H9 (cell line): ENCODE measurements at regions not wholly inside any gene's neighbourhood (a gene's known extent, or its start where the extent isn't known, plus 50 kb on each side); places are given as distances from the start of the nearest gene placed in this dataset.

Source experiments
- DNase-seq: peaks from one replicate; pipeline ENCODE4 v3.0.0-alpha.2; 2017
- H2AFZ ChIP-seq: one replicate; pipeline ENCODE4 v1.6.1; 2013; ENCODE audit warnings: mild to moderate bottlenecking, low read length, control low read depth, moderate library complexity
- H2AK5ac ChIP-seq: 2 replicates; pipeline ENCODE4 v1.6.1; 2013; ENCODE audit warnings: low read length, control low read depth, mixed read lengths; ENCODE audit not compliant: insufficient read length
- H2BK120ac ChIP-seq: one replicate; pipeline ENCODE4 v1.6.1; 2013; ENCODE audit warnings: low read depth, mild to moderate bottlenecking, low read length, control low read depth, inconsistent platforms; ENCODE audit not compliant: poor library complexity, severe bottlenecking
- H2BK12ac ChIP-seq: 2 replicates; pipeline ENCODE4 v1.6.1; 2013; ENCODE audit warnings: low read length, control low read depth, mixed read lengths, low read depth; ENCODE audit not compliant: insufficient read length
- H2BK15ac ChIP-seq: 2 replicates; pipeline ENCODE4 v1.6.1; 2013; ENCODE audit warnings: low read depth, low read length, control low read depth
- H2BK20ac ChIP-seq: one replicate; pipeline ENCODE4 v1.6.1; 2013; ENCODE audit warnings: low read depth, mild to moderate bottlenecking, low read length, control low read depth, inconsistent platforms; ENCODE audit not compliant: poor library complexity, severe bottlenecking
- H2BK5ac ChIP-seq: 2 replicates; pipeline ENCODE4 v1.6.1; 2013; ENCODE audit warnings: low read length, control low read depth, mixed read lengths; ENCODE audit not compliant: insufficient read length
- H3K14ac ChIP-seq: 2 replicates; pipeline ENCODE4 v1.6.1; 2013; ENCODE audit warnings: low read length, control low read depth; ENCODE audit not compliant: insufficient read depth
- H3K18ac ChIP-seq: 2 replicates; pipeline ENCODE4 v1.6.1; 2013; ENCODE audit warnings: low read depth, mild to moderate bottlenecking, mixed read lengths, low read length, control low read depth; ENCODE audit not compliant: insufficient read length
- H3K23ac ChIP-seq: 2 replicates; pipeline ENCODE4 v1.6.1; 2013; ENCODE audit warnings: low read length, control low read depth, mixed read lengths, low read depth; ENCODE audit not compliant: insufficient read length
- H3K23me2 ChIP-seq: 2 replicates; pipeline ENCODE4 v1.6.1; 2013; ENCODE audit warnings: low read depth, mild to moderate bottlenecking, mixed read lengths, low read length, control low read depth; ENCODE audit not compliant: insufficient read length, poor library complexity, severe bottlenecking
- H3K27ac ChIP-seq: 2 replicates; pipeline ENCODE4 v1.5.1; 2013; ENCODE audit warnings: low read length, control low read depth, mixed read lengths, low read depth; ENCODE audit not compliant: insufficient read length
- H3K27me3 ChIP-seq: 2 replicates; pipeline ENCODE4 v1.6.1; 2013; ENCODE audit warnings: low read length, control low read depth, inconsistent platforms; ENCODE audit not compliant: insufficient read depth
- H3K4ac ChIP-seq: 2 replicates; pipeline ENCODE4 v1.6.1; 2013; ENCODE audit warnings: low read depth, mild to moderate bottlenecking, control low read depth, inconsistent platforms, low read length, moderate library complexity
- H3K4me1 ChIP-seq: 2 replicates; pipeline ENCODE4 v1.6.1; 2013; ENCODE audit warnings: low read length, control low read depth, inconsistent platforms; ENCODE audit not compliant: insufficient read depth
- H3K4me2 ChIP-seq: 2 replicates; pipeline ENCODE4 v1.6.1; 2013; ENCODE audit warnings: low read length, control low read depth, mixed read lengths; ENCODE audit not compliant: insufficient read length, insufficient read depth
- H3K56ac ChIP-seq: 2 replicates; pipeline ENCODE4 v1.6.1; 2013; ENCODE audit warnings: low read depth, mild to moderate bottlenecking, mixed read lengths, low read length, control low read depth; ENCODE audit not compliant: insufficient read length
- H3K79me1 ChIP-seq: 2 replicates; pipeline ENCODE4 v1.6.1; 2013; ENCODE audit warnings: low read depth, mild to moderate bottlenecking, moderate library complexity, low read length, control low read depth, inconsistent platforms; ENCODE audit not compliant: insufficient read depth, poor library complexity, severe bottlenecking
- H3K79me2 ChIP-seq: 2 replicates; pipeline ENCODE4 v1.6.1; 2013; ENCODE audit warnings: low read length, control low read depth, inconsistent platforms; ENCODE audit not compliant: insufficient read depth
- H3K9ac ChIP-seq: 2 replicates; pipeline ENCODE4 v1.6.1; 2013; ENCODE audit warnings: low read length, control low read depth, mixed read lengths; ENCODE audit not compliant: insufficient read length; ENCODE audit errors: extremely low read depth
- H3K9me3 ChIP-seq: one replicate; pipeline ENCODE4 v1.6.1; 2013; ENCODE audit warnings: low read depth, low read length, inconsistent platforms; ENCODE audit not compliant: control insufficient read depth
- H3T11ph ChIP-seq: one replicate; pipeline ENCODE4 v1.6.1; 2013; ENCODE audit warnings: mild to moderate bottlenecking, low read length, control low read depth, inconsistent platforms
- H4K20me1 ChIP-seq: one replicate; pipeline ENCODE4 v1.6.1; 2013; ENCODE audit not compliant: control insufficient read depth, insufficient read length, insufficient read depth
- H4K5ac ChIP-seq: 2 replicates; pipeline ENCODE4 v1.6.1; 2013; ENCODE audit warnings: low read depth, mild to moderate bottlenecking, mixed read lengths, low read length, control low read depth; ENCODE audit not compliant: insufficient read length
- H4K8ac ChIP-seq: replicated peaks from 2 replicates; pipeline ENCODE4 v1.6.1; 2013; ENCODE audit warnings: low read length, control low read depth, mixed read lengths, low read depth; ENCODE audit not compliant: insufficient read length
- H4K91ac ChIP-seq: 2 replicates; pipeline ENCODE4 v1.6.1; 2013; ENCODE audit warnings: low read depth, mild to moderate bottlenecking, moderate library complexity, mixed read lengths, low read length, control low read depth; ENCODE audit not compliant: insufficient read length
- H3K27ac Mint-ChIP-seq, 3 experiments: 2 replicates in 2 of 3; 3 replicates in 1 of 3; pipeline ENCODE4 v1.8.0; 2020 to 2021; ENCODE audit warnings: mixed read lengths in 3 of 3, mild to moderate bottlenecking in 1 of 3, moderate library complexity in 1 of 3
- H3K27me3 Mint-ChIP-seq: 2 replicates; pipeline ENCODE4 v1.8.0; 2021; ENCODE audit warnings: low read depth, mild to moderate bottlenecking, moderate library complexity, mixed read lengths
- H3K36me3 Mint-ChIP-seq, 3 experiments: 2 replicates in 2 of 3; 3 replicates in 1 of 3; pipeline ENCODE4 v1.8.0; 2020 to 2021; ENCODE audit warnings: low read depth in 3 of 3, mixed read lengths in 3 of 3; ENCODE audit not compliant: insufficient read depth in 1 of 3
- H3K4me1 Mint-ChIP-seq, 2 experiments: 2 replicates each; pipeline ENCODE4 v1.8.0; 2020; ENCODE audit warnings: mixed read lengths in 2 of 2
- H3K4me3 Mint-ChIP-seq, 2 experiments: 2 replicates in 1 of 2; 3 replicates in 1 of 2; pipeline ENCODE4 v1.8.0; 2020 to 2021; ENCODE audit warnings: mild to moderate bottlenecking in 2 of 2, mixed read lengths in 2 of 2, moderate library complexity in 1 of 2
- H3K9me3 Mint-ChIP-seq, 2 experiments: 2 replicates in 1 of 2; 3 replicates in 1 of 2; pipeline ENCODE4 v1.8.0; 2020; ENCODE audit warnings: mild to moderate bottlenecking in 2 of 2, mixed read lengths in 2 of 2, moderate library complexity in 1 of 2
- WGBS: extraction: QIAGEN DNeasy Blood & Tissue Kit; methylation state at CpG from one replicate; pipeline ENCODE4 v1.1.7; 2013; ENCODE audit warnings: missing lambda C conversion rate, low lambda C conversion rate, mixed read lengths; ENCODE audit not compliant: insufficient read length; ENCODE audit errors: extremely low coverage; 5-methylcytosine and 5-hydroxymethylcytosine counted together
- TF ChIP-seq, protein P1 (sequence below): fragments of 200-600 bp; sonication (generic); conservative IDR thresholded peaks from 3 replicates; pipeline ENCODE4 v1.8.0; 2021; ENCODE audit warnings: antibody characterized with exemption, mild to moderate bottlenecking

DNA sequence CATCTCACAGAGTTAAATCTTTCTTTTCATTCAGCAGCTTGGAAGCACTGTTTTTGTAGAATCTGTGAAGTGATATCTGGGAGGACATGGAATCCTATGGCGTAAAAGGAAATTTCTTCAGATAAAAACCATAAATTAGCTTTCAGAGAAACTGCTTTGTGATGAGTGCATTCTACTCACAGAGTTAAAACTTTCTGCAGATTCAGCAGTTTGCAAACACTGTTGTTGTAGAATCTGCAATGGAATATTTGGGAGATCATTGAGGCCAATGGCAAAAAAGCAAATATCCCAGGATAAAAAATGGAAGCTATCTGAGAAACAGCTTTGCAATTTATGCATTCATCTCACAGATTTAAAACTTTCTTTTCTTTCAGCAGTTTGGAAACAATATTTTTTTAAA lies 180.6 kb downstream of the OR4A47 start:
- no peak overlapping the region for H3K4ac ChIP-seq
- no CpG with 5 or more reads among the region's 1 CpG for WGBS
- no peak overlapping the region for H3K4me3 Mint-ChIP-seq
- no peak overlapping the region for H2BK5ac ChIP-seq
- no peak overlapping the region for H3K23ac ChIP-seq
- no peak overlapping the region for H3K14ac ChIP-seq
- no peaks in the 10 kb centered on the region for H3K79me2 ChIP-seq
- no peak overlapping the region for H4K91ac ChIP-seq
- no peaks in the 10 kb centered on the region for H3K4me1 ChIP-seq
- H3K27me3 ChIP-seq, result no peaks in the 10 kb centered on the region
- H3K9me3 ChIP-seq, result peaks cover 85% of the 10 kb centered on the region
- no peak overlapping the region for H3K56ac ChIP-seq
- no peak overlapping the region for H2AK5ac ChIP-seq
- no peak overlapping the region for H3T11ph ChIP-seq
- no peak overlapping the region for H3K18ac ChIP-seq
- H3K79me1 ChIP-seq, result no peaks in the 10 kb centered on the region
- no peaks in the 10 kb centered on the region for H3K27me3 Mint-ChIP-seq
- no peak overlapping the region for H2BK20ac ChIP-seq
- TF ChIP-seq, protein P1, sequence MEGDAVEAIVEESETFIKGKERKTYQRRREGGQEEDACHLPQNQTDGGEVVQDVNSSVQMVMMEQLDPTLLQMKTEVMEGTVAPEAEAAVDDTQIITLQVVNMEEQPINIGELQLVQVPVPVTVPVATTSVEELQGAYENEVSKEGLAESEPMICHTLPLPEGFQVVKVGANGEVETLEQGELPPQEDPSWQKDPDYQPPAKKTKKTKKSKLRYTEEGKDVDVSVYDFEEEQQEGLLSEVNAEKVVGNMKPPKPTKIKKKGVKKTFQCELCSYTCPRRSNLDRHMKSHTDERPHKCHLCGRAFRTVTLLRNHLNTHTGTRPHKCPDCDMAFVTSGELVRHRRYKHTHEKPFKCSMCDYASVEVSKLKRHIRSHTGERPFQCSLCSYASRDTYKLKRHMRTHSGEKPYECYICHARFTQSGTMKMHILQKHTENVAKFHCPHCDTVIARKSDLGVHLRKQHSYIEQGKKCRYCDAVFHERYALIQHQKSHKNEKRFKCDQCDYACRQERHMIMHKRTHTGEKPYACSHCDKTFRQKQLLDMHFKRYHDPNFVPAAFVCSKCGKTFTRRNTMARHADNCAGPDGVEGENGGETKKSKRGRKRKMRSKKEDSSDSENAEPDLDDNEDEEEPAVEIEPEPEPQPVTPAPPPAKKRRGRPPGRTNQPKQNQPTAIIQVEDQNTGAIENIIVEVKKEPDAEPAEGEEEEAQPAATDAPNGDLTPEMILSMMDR, result no peak
- H3K27ac ChIP-seq, result no peak overlapping the region
- no peak overlapping the region for H4K5ac ChIP-seq
- no peak overlapping the region for H3K4me2 ChIP-seq
- no peak overlapping the region for H3K9ac ChIP-seq
- no peak overlapping the region for H2BK15ac ChIP-seq
- peaks cover 84 to 88% of the 10 kb centered on the region in 2 experiments for H3K9me3 Mint-ChIP-seq
- DNase-seq, result no peak
- no peak overlapping the region for H2AFZ ChIP-seq
- H3K4me1 Mint-ChIP-seq, result no peaks in the 10 kb centered on the region
- peaks cover 3 to 8% (median 6%) of the 10 kb centered on the region in 3 experiments; a peak in 5 of 7 replicates for H3K36me3 Mint-ChIP-seq
- no peak overlapping the region for H2BK120ac ChIP-seq
- no peak overlapping the region for H4K8ac ChIP-seq
- no peaks in the 10 kb centered on the region for H4K20me1 ChIP-seq
- no peak overlapping the region for H3K27ac Mint-ChIP-seq
- H2BK12ac ChIP-seq, result no peak overlapping the region
- no peaks in the 10 kb centered on the region for H3K23me2 ChIP-seq
